ENCODE measurements at regions not wholly inside any gene's neighbourhood (a gene's known extent, or its start where the extent isn't known, plus 50 kb on each side); places are given as distances from the start of the nearest gene placed in this dataset.
"Not testable (repeated sequence)": the region's sequence is repeated elsewhere in the genome, so short reads cannot be mapped to it uniquely, and the experiment has no call there.

- Histone ChIP-seq H3K4me1 (ENCODE audit: control insufficient read depth, insufficient read depth, low read length) (no peaks in the 10 kb centered on the region), H3K27me3 (ENCODE audit: control insufficient read depth, insufficient read depth, low read length) (no peaks in the 10 kb centered on the region), H3K9ac (ENCODE audit: low read depth, low read length) (no peak overlapping the region), H3K4me3 (ENCODE audit: low read depth, low read length) (no peak overlapping the region), H3K36me3 (ENCODE audit: control insufficient read depth, insufficient read depth, low read length) (no peaks in the 10 kb centered on the region), H3K9me3 (ENCODE audit: control insufficient read depth, insufficient read depth, low read length) (no peaks in the 10 kb centered on the region)
Measured at GRCh38 chr13:90938848-90939247, 408.6 kb upstream of the MIR17HG start.

GRCh38 chr13:90943946-90944345, 403.5 kb upstream of the MIR17HG start:
- Histone ChIP-seq H3K9ac (ENCODE audit: low read depth, low read length) (no peak overlapping the region), H3K9me3 (ENCODE audit: control insufficient read depth, insufficient read depth, low read length) (no peaks in the 10 kb centered on the region), H3K36me3 (ENCODE audit: control insufficient read depth, insufficient read depth, low read length) (no peaks in the 10 kb centered on the region), H3K4me3 (ENCODE audit: low read depth, low read length) (no peak overlapping the region), H3K4me1 (ENCODE audit: control insufficient read depth, insufficient read depth, low read length) (no peaks in the 10 kb centered on the region), H3K27me3 (ENCODE audit: control insufficient read depth, insufficient read depth, low read length) (no peaks in the 10 kb centered on the region)

- H3K4me3 ChIP-seq (ENCODE audit: low read depth, low read length); H3K9me3 ChIP-seq (ENCODE audit: control insufficient read depth, insufficient read depth, low read length); H3K27me3 ChIP-seq (ENCODE audit: control insufficient read depth, insufficient read depth, low read length); H3K4me1 ChIP-seq (ENCODE audit: control insufficient read depth, insufficient read depth, low read length); H3K36me3 ChIP-seq (ENCODE audit: control insufficient read depth, insufficient read depth, low read length); H3K9ac ChIP-seq (ENCODE audit: low read depth, low read length): not testable (repeated sequence)
Measured at GRCh38 chr13:90945146-90945545, 402.3 kb upstream of the MIR17HG start.

- H3K4me3 ChIP-seq (ENCODE audit: low read depth, low read length); H3K27me3 ChIP-seq (ENCODE audit: control insufficient read depth, insufficient read depth, low read length); H3K36me3 ChIP-seq (ENCODE audit: control insufficient read depth, insufficient read depth, low read length); H3K9ac ChIP-seq (ENCODE audit: low read depth, low read length); H3K4me1 ChIP-seq (ENCODE audit: control insufficient read depth, insufficient read depth, low read length); H3K9me3 ChIP-seq (ENCODE audit: control insufficient read depth, insufficient read depth, low read length): not testable (repeated sequence)
Measured at GRCh38 chr13:90946125-90946524, 401.4 kb upstream of the MIR17HG start.

- no peak overlapping the region for H3K9ac ChIP-seq (ENCODE audit: low read depth, low read length)
- no peaks in the 10 kb centered on the region for H3K27me3 ChIP-seq (ENCODE audit: control insufficient read depth, insufficient read depth, low read length)
- no peaks in the 10 kb centered on the region for H3K9me3 ChIP-seq (ENCODE audit: control insufficient read depth, insufficient read depth, low read length)
- no peaks in the 10 kb centered on the region for H3K36me3 ChIP-seq (ENCODE audit: control insufficient read depth, insufficient read depth, low read length)
- no peaks in the 10 kb centered on the region for H3K4me1 ChIP-seq (ENCODE audit: control insufficient read depth, insufficient read depth, low read length)
- H3K4me3 ChIP-seq (ENCODE audit: low read depth, low read length), result no peak overlapping the region
Measured at GRCh38 chr13:90947976-90948375, 399.5 kb upstream of the MIR17HG start.

- no peak overlapping the region for H3K9ac ChIP-seq (ENCODE audit: low read depth, low read length)
- no peaks in the 10 kb centered on the region for H3K9me3 ChIP-seq (ENCODE audit: control insufficient read depth, insufficient read depth, low read length)
- no peaks in the 10 kb centered on the region for H3K36me3 ChIP-seq (ENCODE audit: control insufficient read depth, insufficient read depth, low read length)
- H3K4me1 ChIP-seq (ENCODE audit: control insufficient read depth, insufficient read depth, low read length), result no peaks in the 10 kb centered on the region
- H3K27me3 ChIP-seq (ENCODE audit: control insufficient read depth, insufficient read depth, low read length), result no peaks in the 10 kb centered on the region
- H3K4me3 ChIP-seq (ENCODE audit: low read depth, low read length), result no peak overlapping the region
Measured at GRCh38 chr13:90950160-90950559, 397.3 kb upstream of the MIR17HG start.

GRCh38 chr13:90951663-90952062, 395.8 kb upstream of the MIR17HG start:
- no peaks in the 10 kb centered on the region for H3K27me3 ChIP-seq (ENCODE audit: control insufficient read depth, insufficient read depth, low read length)
- H3K4me3 ChIP-seq (ENCODE audit: low read depth, low read length), result no peak overlapping the region
- no peaks in the 10 kb centered on the region for H3K9me3 ChIP-seq (ENCODE audit: control insufficient read depth, insufficient read depth, low read length)
- H3K9ac ChIP-seq (ENCODE audit: low read depth, low read length), result no peak overlapping the region
- no peaks in the 10 kb centered on the region for H3K4me1 ChIP-seq (ENCODE audit: control insufficient read depth, insufficient read depth, low read length)
- no peaks in the 10 kb centered on the region for H3K36me3 ChIP-seq (ENCODE audit: control insufficient read depth, insufficient read depth, low read length)

- Histone ChIP-seq H3K9ac (ENCODE audit: low read depth, low read length) (no peak overlapping the region), H3K9me3 (ENCODE audit: control insufficient read depth, insufficient read depth, low read length) (no peaks in the 10 kb centered on the region), H3K4me3 (ENCODE audit: low read depth, low read length) (no peak overlapping the region), H3K27me3 (ENCODE audit: control insufficient read depth, insufficient read depth, low read length) (no peaks in the 10 kb centered on the region), H3K4me1 (ENCODE audit: control insufficient read depth, insufficient read depth, low read length) (no peaks in the 10 kb centered on the region), H3K36me3 (ENCODE audit: control insufficient read depth, insufficient read depth, low read length) (no peaks in the 10 kb centered on the region)
Measured at GRCh38 chr13:90952326-90952725, 395.2 kb upstream of the MIR17HG start.

GRCh38 chr13:90954605-90955195, 392.8 kb upstream of the MIR17HG start:
- H3K4me1 ChIP-seq (ENCODE audit: control insufficient read depth, insufficient read depth, low read length), result no peaks in the 10 kb centered on the region
- no peak overlapping the region for H3K9ac ChIP-seq (ENCODE audit: low read depth, low read length)
- no peak overlapping the region for H3K4me3 ChIP-seq (ENCODE audit: low read depth, low read length)
- H3K36me3 ChIP-seq (ENCODE audit: control insufficient read depth, insufficient read depth, low read length), result no peaks in the 10 kb centered on the region
- no peaks in the 10 kb centered on the region for H3K27me3 ChIP-seq (ENCODE audit: control insufficient read depth, insufficient read depth, low read length)
- no peaks in the 10 kb centered on the region for H3K9me3 ChIP-seq (ENCODE audit: control insufficient read depth, insufficient read depth, low read length)

GRCh38 chr13:90956031-90956430, 391.5 kb upstream of the MIR17HG start:
- no peak overlapping the region for H3K9ac ChIP-seq (ENCODE audit: low read depth, low read length)
- no peaks in the 10 kb centered on the region for H3K36me3 ChIP-seq (ENCODE audit: control insufficient read depth, insufficient read depth, low read length)
- no peaks in the 10 kb centered on the region for H3K4me1 ChIP-seq (ENCODE audit: control insufficient read depth, insufficient read depth, low read length)
- no peaks in the 10 kb centered on the region for H3K27me3 ChIP-seq (ENCODE audit: control insufficient read depth, insufficient read depth, low read length)
- H3K9me3 ChIP-seq (ENCODE audit: control insufficient read depth, insufficient read depth, low read length), result no peaks in the 10 kb centered on the region
- H3K4me3 ChIP-seq (ENCODE audit: low read depth, low read length), result no peak overlapping the region

- Histone ChIP-seq H3K27me3 (ENCODE audit: control insufficient read depth, insufficient read depth, low read length) (no peaks in the 10 kb centered on the region), H3K9me3 (ENCODE audit: control insufficient read depth, insufficient read depth, low read length) (no peaks in the 10 kb centered on the region), H3K4me3 (ENCODE audit: low read depth, low read length) (no peak overlapping the region), H3K4me1 (ENCODE audit: control insufficient read depth, insufficient read depth, low read length) (no peaks in the 10 kb centered on the region), H3K9ac (ENCODE audit: low read depth, low read length) (no peak overlapping the region), H3K36me3 (ENCODE audit: control insufficient read depth, insufficient read depth, low read length) (no peaks in the 10 kb centered on the region)
Measured at GRCh38 chr13:90958866-90959265, 388.6 kb upstream of the MIR17HG start.

GRCh38 chr13:90968166-90968904, 379.2 kb upstream of the MIR17HG start:
- no peaks in the 10 kb centered on the region for H3K4me1 ChIP-seq (ENCODE audit: control insufficient read depth, insufficient read depth, low read length)
- H3K27me3 ChIP-seq (ENCODE audit: control insufficient read depth, insufficient read depth, low read length), result no peaks in the 10 kb centered on the region
- no peak overlapping the region for H3K9ac ChIP-seq (ENCODE audit: low read depth, low read length)
- no peak overlapping the region for H3K4me3 ChIP-seq (ENCODE audit: low read depth, low read length)
- H3K9me3 ChIP-seq (ENCODE audit: control insufficient read depth, insufficient read depth, low read length), result no peaks in the 10 kb centered on the region
- H3K36me3 ChIP-seq (ENCODE audit: control insufficient read depth, insufficient read depth, low read length), result no peaks in the 10 kb centered on the region
